Mucosa of descending colon (tissue), 3 donors: ENCODE measurements at regions not wholly inside any gene's neighbourhood (a gene's known extent, or its start where the extent isn't known, plus 50 kb on each side); places are given as distances from the start of the nearest gene placed in this dataset.

ENCODE experiments used
- ATAC-seq: fragments of 200-7000 bp; cut with Tn5 transposase; one replicate; pipeline ENCODE4 v1.9.1; 2020; ENCODE audit warnings: mild to moderate bottlenecking, moderate library complexity
- DNase-seq, 3 donors: peaks; one replicate each; pipeline ENCODE4 v3.0.0-alpha.2; 2020
- H3K36me3 ChIP-seq: fragments of 200-600 bp; one replicate; pipeline ENCODE4 v1.8.0; 2021; ENCODE audit warnings: low read depth, mild to moderate bottlenecking
- H3K4me1 ChIP-seq: fragments of 200-600 bp; one replicate; pipeline ENCODE4 v1.8.0; 2021; ENCODE audit warnings: low read depth, mild to moderate bottlenecking
- H3K4me3 ChIP-seq: fragments of 200-600 bp; one replicate; pipeline ENCODE4 v1.8.0; 2021; ENCODE audit warnings: mild to moderate bottlenecking
- H3K9me3 ChIP-seq: fragments of 200-600 bp; one replicate; pipeline ENCODE4 v1.8.0; 2021; ENCODE audit warnings: mild to moderate bottlenecking
- CTCF ChIP-seq: fragments of 200-600 bp; IDR thresholded peaks from one replicate; pipeline ENCODE4 v1.8.0; 2022; ENCODE audit warnings: antibody characterized with exemption, mild to moderate bottlenecking
- intact Hi-C, 2 donors: fragments of 100-400 bp; cut with DNase I in 1 of 2; cut with micrococcal nuclease in 1 of 2; formaldehyde crosslinking; loops; one replicate each; pipeline versions ENCODE4 v1.11.0 to v1.11.1; 2022; cut with DNase I, micrococcal nuclease
- donor health status: DM: no; HTN: no; CAD: no; lungs with moderate emphysema.
- donor health status: DM: no; HTN: no; CAD: no.
- donor health status: DM: no; HTN: yes; CAD: no.

- DNase-seq (peak in 1 of 3 donors; percentile 54), ATAC-seq (peak; percentile 89)
- Histone ChIP-seq H3K36me3 (no peaks in the 10 kb centered on the region), H3K4me3 (no peak overlapping the region), H3K4me1 (peaks cover 23% of the 10 kb centered on the region), H3K9me3 (no peaks in the 10 kb centered on the region)
- TF ChIP-seq CTCF = no peak
- intact Hi-C loops = no loop called here
Measured at GRCh38 chr3:30078736-30079135, 527.7 kb upstream of the TGFBR2 start.

DNA sequence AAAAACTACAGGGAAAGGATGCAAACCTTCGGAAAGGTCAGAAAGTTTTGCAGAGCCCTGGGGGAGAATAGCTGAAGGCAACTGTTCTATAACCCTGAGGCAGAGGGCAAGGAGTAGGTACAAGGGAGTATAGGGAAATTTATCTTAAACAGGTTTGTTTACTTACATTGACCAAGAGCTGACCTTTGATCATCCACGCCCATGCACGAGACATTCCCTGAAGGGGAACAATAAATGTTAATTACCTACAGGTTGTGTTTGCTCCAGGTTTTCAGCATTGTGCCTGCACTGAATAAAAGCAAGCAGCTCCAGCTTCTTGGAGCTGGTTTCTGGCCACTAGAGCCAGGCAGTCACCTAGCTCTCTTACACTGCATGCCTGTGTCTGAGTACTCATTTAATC lies 524.5 kb upstream of the TGFBR2 start:
- no peaks in the 10 kb centered on the region for H3K36me3 ChIP-seq
- H3K4me3 ChIP-seq = no peak overlapping the region
- ATAC-seq (peak; percentile 95), DNase-seq (peak; percentile 68 to 92 (median 73))
- H3K9me3 ChIP-seq = no peaks in the 10 kb centered on the region
- intact Hi-C loops = no loop called here
- peaks cover 21% of the 10 kb centered on the region for H3K4me1 ChIP-seq
- TF ChIP-seq CTCF = no peak

GRCh38 chr3:30082652-30083051 lies 523.7 kb upstream of the TGFBR2 start:
- Histone ChIP-seq H3K4me3 (no peak overlapping the region), H3K9me3 (no peaks in the 10 kb centered on the region), H3K36me3 (no peaks in the 10 kb centered on the region), H3K4me1 (peaks cover 21% of the 10 kb centered on the region)
- intact Hi-C loops = no loop called here
- no peak for ATAC-seq
- no peak for DNase-seq
- no peak for TF ChIP-seq CTCF

DNA sequence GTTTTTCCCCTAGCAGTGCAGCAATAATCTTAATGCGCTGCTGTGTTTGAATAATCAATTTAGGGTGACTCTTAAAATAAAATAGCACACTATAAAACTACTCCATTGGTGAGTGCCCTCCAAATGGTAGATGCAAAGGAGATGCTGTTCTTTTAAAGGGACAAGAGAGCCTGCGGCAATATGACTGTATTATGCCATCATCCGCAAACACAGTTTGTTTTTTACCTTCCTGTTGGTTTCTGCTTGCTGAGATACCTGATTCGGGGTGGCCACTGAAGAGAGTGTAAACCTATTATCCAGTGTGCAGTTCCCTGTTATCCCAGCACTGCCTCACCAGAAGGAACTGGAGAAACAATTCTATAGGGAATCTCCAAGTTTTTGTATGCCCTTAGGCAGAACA lies 523.1 kb upstream of the TGFBR2 start:
- DNase-seq = no peak
- no peaks in the 10 kb centered on the region for H3K9me3 ChIP-seq
- no peak overlapping the region for H3K4me3 ChIP-seq
- H3K4me1 ChIP-seq = peaks cover 21% of the 10 kb centered on the region
- intact Hi-C loops = no loop called here
- no peak for TF ChIP-seq CTCF
- no peak for ATAC-seq
- H3K36me3 ChIP-seq = no peaks in the 10 kb centered on the region

DNA sequence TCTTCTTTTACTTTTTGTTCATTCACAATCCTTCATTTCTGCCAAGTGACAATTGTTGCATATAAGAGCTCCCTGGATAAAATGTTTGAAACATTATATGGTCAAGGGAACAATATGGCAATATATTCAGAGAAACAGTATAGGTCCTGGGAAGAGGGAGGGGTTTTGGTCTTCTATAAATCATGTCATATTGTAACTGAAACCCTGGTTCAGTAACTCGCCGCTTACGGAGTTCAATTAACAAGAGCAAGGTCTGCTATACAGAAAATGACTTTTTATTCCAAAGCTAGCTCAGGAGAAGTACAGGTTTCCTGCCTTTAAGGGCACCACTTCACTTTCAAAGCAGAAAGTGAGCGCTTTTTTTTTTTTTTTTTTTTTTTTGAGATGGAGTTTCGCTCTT lies 522.1 kb upstream of the TGFBR2 start:
- DNase-seq (no peak), ATAC-seq (no peak)
- no peak overlapping the region for H3K4me3 ChIP-seq
- intact Hi-C loops = no loop called here
- H3K36me3 ChIP-seq = no peaks in the 10 kb centered on the region
- H3K9me3 ChIP-seq = no peaks in the 10 kb centered on the region
- peaks cover 15% of the 10 kb centered on the region for H3K4me1 ChIP-seq
- TF ChIP-seq CTCF = no peak

DNA sequence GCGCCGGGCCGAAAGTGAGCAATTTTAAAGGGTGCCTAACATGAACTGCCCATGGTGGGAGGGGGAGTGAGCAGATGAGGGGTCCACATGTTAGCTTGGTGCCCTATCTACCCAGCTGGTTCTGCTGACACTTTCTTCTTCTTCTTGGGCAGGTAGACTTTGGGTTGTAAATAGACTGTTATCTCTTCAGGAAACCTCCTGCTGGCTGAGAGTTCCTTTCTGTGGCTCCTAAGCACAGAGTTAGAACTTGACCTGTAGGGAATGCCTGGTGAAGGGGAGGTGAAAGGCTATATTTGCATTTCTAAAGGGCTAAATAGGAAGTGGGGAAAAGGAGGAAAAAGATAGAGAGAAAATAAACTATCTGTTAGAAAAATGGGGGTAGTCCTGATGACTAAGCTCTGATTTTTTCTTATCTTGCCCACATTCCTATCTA lies 521.4 kb upstream of the TGFBR2 start:
- H3K36me3 ChIP-seq = no peaks in the 10 kb centered on the region
- H3K9me3 ChIP-seq = no peaks in the 10 kb centered on the region
- DNase-seq (no peak), ATAC-seq (no peak)
- intact Hi-C loops = no loop called here
- no peak overlapping the region for H3K4me3 ChIP-seq
- peaks cover 13% of the 10 kb centered on the region for H3K4me1 ChIP-seq
- TF ChIP-seq CTCF = no peak
